B cell (primary cell): ENCODE measurements at regions not wholly inside any gene's neighbourhood (a gene's known extent, or its start where the extent isn't known, plus 50 kb on each side); places are given as distances from the start of the nearest gene placed in this dataset.

Experiments
- ATAC-seq: fragments of 200-7000 bp; cut with Tn5 transposase; one replicate; pipeline ENCODE4 v1.10.0; 2021; ENCODE audit warnings: low read depth, mild to moderate bottlenecking, moderate number of reproducible peaks, moderate library complexity
- CTCF ChIA-PET: fragments of 350-600 bp; sonication (Branson Sonifier 250); formaldehyde crosslinking; loops from one replicate; lab custom pipeline; 2021; ENCODE audit warnings: antibody characterized with exemption, inconsistent platforms; lab: Charles Lee
- POLR2A ChIA-PET: fragments of 350-600 bp; sonication (Branson Sonifier 250); formaldehyde crosslinking; loops from one replicate; lab custom pipeline; 2021; ENCODE audit warnings: antibody characterized with exemption; lab: Charles Lee
- DNase-seq: peaks from one replicate; pipeline ENCODE4 v3.0.0; 2013
- H2AFZ ChIP-seq: 2 replicates; pipeline ENCODE4 v1.6.1; 2012; ENCODE audit warnings: mild to moderate bottlenecking, low read depth, low read length; ENCODE audit not compliant: insufficient read depth, poor library complexity, severe bottlenecking
- H3K27ac ChIP-seq, 2 donors: 1 replicate in 1 of 2; 2 replicates in 1 of 2; pipeline ENCODE4 v1.5.1; 2012 to 2013; ENCODE audit warnings: low read length in 2 of 2, mild to moderate bottlenecking in 2 of 2, moderate library complexity in 1 of 2
- H3K27me3 ChIP-seq, 4 experiments: fragments of 200-600 bp in 1 of 4; sonication (generic) in 1 of 4; replicated peaks in 1 of 4; 1 replicate in 2 of 4; 2 replicates in 2 of 4; pipeline versions ENCODE4 v1.6.1 to v1.7.0; 2013 to 2016; ENCODE audit warnings: low read length in 3 of 4, mild to moderate bottlenecking in 2 of 4, mixed read lengths in 1 of 4, moderate library complexity in 1 of 4; ENCODE audit not compliant: insufficient read depth in 4 of 4, control insufficient read depth in 3 of 4; ENCODE audit errors: control extremely low read depth in 1 of 4
- H3K36me3 ChIP-seq, 2 experiments: replicated peaks in 1 of 2; 1 replicate in 1 of 2; 2 replicates in 1 of 2; pipeline versions ENCODE4 v1.6.1 to v1.7.1; 2013; ENCODE audit warnings: low read length in 1 of 2; ENCODE audit not compliant: insufficient read depth in 2 of 2, control insufficient read depth in 1 of 2; ENCODE audit errors: control extremely low read depth in 1 of 2, extremely low read depth in 1 of 2
- H3K4me1 ChIP-seq, 2 donors: fragments of 200-600 bp in 1 of 2; sonication (generic) in 1 of 2; 1 replicate in 1 of 2; 2 replicates in 1 of 2; pipeline versions ENCODE4 v1.5.1 to v1.6.1; 2013 to 2017; ENCODE audit warnings: low read length in 2 of 2; ENCODE audit not compliant: control insufficient read depth in 2 of 2, insufficient read depth in 2 of 2
- H3K4me2 ChIP-seq: replicated peaks from 2 replicates; pipeline ENCODE3; 2012; ENCODE audit warnings: mild to moderate bottlenecking, low read depth, low read length; ENCODE audit not compliant: poor library complexity, severe bottlenecking
- H3K4me3 ChIP-seq, 5 experiments: fragments of 200-600 bp in 1 of 5; sonication (generic) in 1 of 5; 1 replicate in 3 of 5; 2 replicates in 2 of 5; pipeline versions ENCODE4 v1.5.1 to v1.7.0; 2011 to 2016; ENCODE audit warnings: low read length in 4 of 5, mild to moderate bottlenecking in 4 of 5, low read depth in 2 of 5, control low read depth in 1 of 5, moderate library complexity in 1 of 5; ENCODE audit not compliant: insufficient read depth in 1 of 5; ENCODE audit errors: control extremely low read depth in 1 of 5, extremely low read depth in 1 of 5
- H3K79me2 ChIP-seq: fragments of 200-600 bp; sonication (generic); one replicate; pipeline ENCODE4 v1.6.0; 2016; ENCODE audit warnings: low read length; ENCODE audit not compliant: control insufficient read depth, insufficient read depth
- H3K9ac ChIP-seq: fragments of 200-600 bp; sonication (generic); 2 replicates; pipeline ENCODE4 v1.6.1; 2017; ENCODE audit warnings: mild to moderate bottlenecking, low read length, moderate library complexity
- H3K9me3 ChIP-seq, 3 donors: one replicate each; pipeline versions ENCODE4 v1.6.1 to v1.7.1; 2013; ENCODE audit warnings: low read length in 2 of 3; ENCODE audit not compliant: control insufficient read depth in 2 of 3, insufficient read depth in 1 of 3; ENCODE audit errors: control extremely low read depth in 1 of 3
- H4K20me1 ChIP-seq: 2 replicates; pipeline ENCODE4 v1.6.0; 2012; ENCODE audit warnings: mild to moderate bottlenecking, low read length; ENCODE audit not compliant: insufficient read depth, control insufficient read depth, poor library complexity, severe bottlenecking
- H3K27ac Mint-ChIP-seq: one replicate; pipeline ENCODE4 v1.8.0; 2021; ENCODE audit warnings: mixed read lengths
- H3K27me3 Mint-ChIP-seq: one replicate; pipeline ENCODE4 v1.8.0; 2021; ENCODE audit warnings: mixed read lengths
- H3K4me1 Mint-ChIP-seq: one replicate; pipeline ENCODE4 v1.8.0; 2021; ENCODE audit warnings: mixed read lengths
- H3K4me3 Mint-ChIP-seq: one replicate; pipeline ENCODE4 v1.8.0; 2021; ENCODE audit warnings: mixed read lengths
- H3K9me3 Mint-ChIP-seq: one replicate; pipeline ENCODE4 v1.8.0; 2022; ENCODE audit warnings: mixed read lengths; ENCODE audit not compliant: insufficient read depth
- EZH2 ChIP-seq: IDR thresholded peaks from 2 replicates; pipeline ENCODE4 v1.6.1; 2012; ENCODE audit warnings: borderline replicate concordance, low read depth, mild to moderate bottlenecking, moderate library complexity, low read length; ENCODE audit not compliant: insufficient read depth, poor library complexity, severe bottlenecking
- WGBS: methylation state at CpG from one replicate; pipeline ENCODE4 v1.1.5; 2013; ENCODE audit warnings: missing lambda C conversion rate; ENCODE audit not compliant: insufficient coverage; 5-methylcytosine and 5-hydroxymethylcytosine counted together
- intact Hi-C: fragments of 100-400 bp; cut with micrococcal nuclease; formaldehyde crosslinking; loops from one replicate; pipeline ENCODE4 v1.10.0; 2022
- TF ChIP-seq, protein P1 (sequence below): fragments of 200-600 bp; IDR thresholded peaks from one replicate; pipeline ENCODE4 v1.8.0; 2022; ENCODE audit warnings: antibody characterized with exemption, mild to moderate bottlenecking

DNA sequence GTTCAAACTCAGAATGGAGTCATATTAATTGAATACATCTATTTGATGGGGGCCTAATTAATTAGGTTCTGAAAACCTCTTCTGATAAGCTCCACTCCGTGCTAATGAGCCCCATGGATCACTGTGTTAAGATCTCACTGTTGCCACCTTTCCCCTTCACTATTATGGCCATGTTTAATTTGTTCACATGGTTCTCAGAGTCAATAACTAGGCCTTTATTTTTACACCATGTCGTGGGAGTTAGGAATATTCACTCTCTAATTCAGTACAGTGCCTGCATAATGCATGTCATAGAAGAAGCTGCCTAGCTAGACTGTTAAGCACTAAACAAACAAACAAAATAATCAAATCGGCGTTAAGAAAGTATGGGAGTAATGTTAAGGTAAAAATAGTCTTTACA lies 84.9 kb downstream of the EDEM1 start:
- Histone ChIP-seq H3K4me1 (no peaks in the 10 kb centered on the region), H3K27ac (no peak overlapping the region), H2AFZ (no peak overlapping the region), H3K9me3 (no peaks in the 10 kb centered on the region), H4K20me1 (no peaks in the 10 kb centered on the region), H3K36me3 (no peaks in the 10 kb centered on the region), H3K9ac (no peak overlapping the region), H3K79me2 (no peaks in the 10 kb centered on the region), H3K4me3 (no peak overlapping the region), H3K4me2 (no peak overlapping the region), H3K27me3 (no peaks in the 10 kb centered on the region)
- ATAC-seq (no peak), DNase-seq (no peak)
- WGBS, result 89% methylated on average over 1 of the region's 4 CpGs
- H3K4me3 Mint-ChIP-seq, result no peak overlapping the region
- intact Hi-C loops, result no loop called here
- peaks cover 6% of the 10 kb centered on the region for H3K4me1 Mint-ChIP-seq
- H3K27me3 Mint-ChIP-seq, result no peaks in the 10 kb centered on the region
- H3K9me3 Mint-ChIP-seq, result no peaks in the 10 kb centered on the region
- TF ChIP-seq EZH2, result no peak
- TF ChIP-seq, protein P1, sequence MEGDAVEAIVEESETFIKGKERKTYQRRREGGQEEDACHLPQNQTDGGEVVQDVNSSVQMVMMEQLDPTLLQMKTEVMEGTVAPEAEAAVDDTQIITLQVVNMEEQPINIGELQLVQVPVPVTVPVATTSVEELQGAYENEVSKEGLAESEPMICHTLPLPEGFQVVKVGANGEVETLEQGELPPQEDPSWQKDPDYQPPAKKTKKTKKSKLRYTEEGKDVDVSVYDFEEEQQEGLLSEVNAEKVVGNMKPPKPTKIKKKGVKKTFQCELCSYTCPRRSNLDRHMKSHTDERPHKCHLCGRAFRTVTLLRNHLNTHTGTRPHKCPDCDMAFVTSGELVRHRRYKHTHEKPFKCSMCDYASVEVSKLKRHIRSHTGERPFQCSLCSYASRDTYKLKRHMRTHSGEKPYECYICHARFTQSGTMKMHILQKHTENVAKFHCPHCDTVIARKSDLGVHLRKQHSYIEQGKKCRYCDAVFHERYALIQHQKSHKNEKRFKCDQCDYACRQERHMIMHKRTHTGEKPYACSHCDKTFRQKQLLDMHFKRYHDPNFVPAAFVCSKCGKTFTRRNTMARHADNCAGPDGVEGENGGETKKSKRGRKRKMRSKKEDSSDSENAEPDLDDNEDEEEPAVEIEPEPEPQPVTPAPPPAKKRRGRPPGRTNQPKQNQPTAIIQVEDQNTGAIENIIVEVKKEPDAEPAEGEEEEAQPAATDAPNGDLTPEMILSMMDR, result no peak
- H3K27ac Mint-ChIP-seq, result no peak overlapping the region
- ChIA-PET CTCF (interaction anchor here (0.9 kb wide), 1 partner anchor 33 kb away, joined by 3 read pairs; no protein-coding TSS in a partner anchor), POLR2A (no interaction called here)

DNA sequence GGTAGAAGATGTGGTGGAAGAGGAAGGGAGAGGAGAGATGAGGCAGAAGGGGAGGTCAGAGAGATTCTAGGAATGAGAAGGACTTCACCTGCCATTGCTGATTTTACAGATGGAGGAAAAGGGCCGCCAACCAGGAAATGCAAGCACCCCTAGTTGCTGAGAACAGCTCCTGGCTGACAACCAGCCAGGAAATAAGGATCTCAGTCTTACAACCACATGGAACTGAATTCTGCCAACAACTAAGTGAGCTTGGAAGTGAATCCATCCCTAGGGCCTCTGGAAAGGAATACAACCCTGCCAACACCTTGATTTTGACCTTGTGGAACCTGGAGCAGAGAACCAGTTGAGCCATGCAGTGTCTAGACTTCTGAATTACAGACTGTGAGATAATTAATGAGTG lies 86.6 kb downstream of the EDEM1 start:
- Histone ChIP-seq H3K27me3 (no peaks in the 10 kb centered on the region), H3K4me1 (no peaks in the 10 kb centered on the region), H3K9me3 (peaks cover 0 to 4% (median 0%) of the 10 kb centered on the region in 3 donors), H3K9ac (no peak overlapping the region), H3K79me2 (no peaks in the 10 kb centered on the region), H3K4me3 (no peak overlapping the region), H4K20me1 (no peaks in the 10 kb centered on the region), H3K36me3 (no peaks in the 10 kb centered on the region), H3K27ac (no peak overlapping the region), H2AFZ (no peak overlapping the region), H3K4me2 (no peak overlapping the region)
- H3K4me1 Mint-ChIP-seq, result peaks cover 6% of the 10 kb centered on the region
- no peak overlapping the region for H3K4me3 Mint-ChIP-seq
- WGBS, result 80% methylated on average over 1 of the region's 1 CpG
- DNase-seq, result no peak
- POLR2A ChIA-PET, result no interaction called here
- no peak for ATAC-seq
- no peak overlapping the region for H3K27ac Mint-ChIP-seq
- H3K9me3 Mint-ChIP-seq, result peaks cover 3% of the 10 kb centered on the region
- H3K27me3 Mint-ChIP-seq, result no peaks in the 10 kb centered on the region
- intact Hi-C loops, result no loop called here
- CTCF ChIA-PET, result no interaction called here
- TF ChIP-seq, protein P1, result no peak
- no peak for TF ChIP-seq EZH2
